Natural killer cell (primary cell): ENCODE measurements at regions not wholly inside any gene's neighbourhood (a gene's known extent, or its start where the extent isn't known, plus 50 kb on each side); places are given as distances from the start of the nearest gene placed in this dataset.

Experiments
- ATAC-seq, 3 donors: fragments of 150-1000 bp in 2 of 3; fragments of 200-7000 bp in 1 of 3; cut with Tn5 transposase; 1 replicate in 1 of 3; 2 replicates in 2 of 3; pipeline ENCODE4 v1.10.0; 2021; ENCODE audit warnings: mild to moderate bottlenecking in 2 of 3, moderate library complexity in 2 of 3
- DNase-seq, 2 donors: peaks; one replicate each; pipeline versions ENCODE4 v3.0.0 to v3.0.0-alpha.2; 2013 to 2021; ENCODE audit warnings: mixed read lengths in 1 of 2
- H3K27ac ChIP-seq: one replicate; pipeline ENCODE4 v1.5.1; 2013; ENCODE audit warnings: mild to moderate bottlenecking, low read length
- H3K27me3 ChIP-seq: one replicate; pipeline ENCODE4 v1.6.1; 2013; ENCODE audit warnings: low read length; ENCODE audit not compliant: control insufficient read depth, insufficient read depth
- H3K36me3 ChIP-seq: one replicate; pipeline ENCODE4 v1.6.1; 2013; ENCODE audit warnings: low read length; ENCODE audit not compliant: control insufficient read depth, insufficient read depth
- H3K4me1 ChIP-seq: one replicate; pipeline ENCODE4 v1.6.1; 2013; ENCODE audit warnings: low read length; ENCODE audit not compliant: control insufficient read depth, insufficient read depth
- H3K4me3 ChIP-seq: one replicate; pipeline ENCODE4 v1.5.1; 2013; ENCODE audit warnings: low read length
- H3K9me3 ChIP-seq: one replicate; pipeline ENCODE4 v1.6.1; 2013; ENCODE audit warnings: low read length; ENCODE audit not compliant: control insufficient read depth, insufficient read depth
- H3K27ac Mint-ChIP-seq, 2 donors: one replicate each; pipeline ENCODE4 v1.8.0; 2022; ENCODE audit warnings: mild to moderate bottlenecking in 2 of 2, mixed read lengths in 2 of 2, moderate library complexity in 1 of 2
- H3K27me3 Mint-ChIP-seq, 2 donors: one replicate each; pipeline ENCODE4 v1.8.0; 2022; ENCODE audit warnings: low read depth in 2 of 2, mixed read lengths in 2 of 2
- H3K36me3 Mint-ChIP-seq: one replicate; pipeline ENCODE4 v1.8.0; 2022; ENCODE audit warnings: mixed read lengths
- H3K4me1 Mint-ChIP-seq, 2 donors: one replicate each; pipeline ENCODE4 v1.8.0; 2022; ENCODE audit warnings: mixed read lengths in 2 of 2
- H3K4me3 Mint-ChIP-seq: one replicate; pipeline ENCODE4 v1.8.0; 2022; ENCODE audit warnings: mild to moderate bottlenecking, moderate library complexity, mixed read lengths
- H3K9me3 Mint-ChIP-seq, 2 donors: one replicate each; pipeline ENCODE4 v1.8.0; 2022; ENCODE audit warnings: mixed read lengths in 2 of 2
- WGBS: methylation state at CpG from one replicate; pipeline ENCODE4 v1.1.7; 2013; ENCODE audit warnings: missing lambda C conversion rate; ENCODE audit not compliant: insufficient coverage; 5-methylcytosine and 5-hydroxymethylcytosine counted together
- intact Hi-C: fragments of 100-400 bp; cut with micrococcal nuclease; formaldehyde crosslinking; loops from one replicate; pipeline ENCODE4 v1.14.2; 2022
- TF ChIP-seq, protein P1 (sequence below): fragments of 200-600 bp; IDR thresholded peaks from one replicate; pipeline ENCODE4 v1.8.0; 2022; ENCODE audit warnings: antibody characterized with exemption

- no peak for ATAC-seq
- no peaks in the 10 kb centered on the region for H3K9me3 ChIP-seq
- Mint-ChIP-seq H3K9me3 (peaks cover 5 to 7% of the 10 kb centered on the region in 2 donors), H3K27ac (no peak overlapping the region), H3K4me3 (no peak overlapping the region), H3K27me3 (no peaks in the 10 kb centered on the region), H3K4me1 (no peaks in the 10 kb centered on the region), H3K36me3 (no peaks in the 10 kb centered on the region)
- no peak overlapping the region for H3K4me3 ChIP-seq
- TF ChIP-seq, protein P1, sequence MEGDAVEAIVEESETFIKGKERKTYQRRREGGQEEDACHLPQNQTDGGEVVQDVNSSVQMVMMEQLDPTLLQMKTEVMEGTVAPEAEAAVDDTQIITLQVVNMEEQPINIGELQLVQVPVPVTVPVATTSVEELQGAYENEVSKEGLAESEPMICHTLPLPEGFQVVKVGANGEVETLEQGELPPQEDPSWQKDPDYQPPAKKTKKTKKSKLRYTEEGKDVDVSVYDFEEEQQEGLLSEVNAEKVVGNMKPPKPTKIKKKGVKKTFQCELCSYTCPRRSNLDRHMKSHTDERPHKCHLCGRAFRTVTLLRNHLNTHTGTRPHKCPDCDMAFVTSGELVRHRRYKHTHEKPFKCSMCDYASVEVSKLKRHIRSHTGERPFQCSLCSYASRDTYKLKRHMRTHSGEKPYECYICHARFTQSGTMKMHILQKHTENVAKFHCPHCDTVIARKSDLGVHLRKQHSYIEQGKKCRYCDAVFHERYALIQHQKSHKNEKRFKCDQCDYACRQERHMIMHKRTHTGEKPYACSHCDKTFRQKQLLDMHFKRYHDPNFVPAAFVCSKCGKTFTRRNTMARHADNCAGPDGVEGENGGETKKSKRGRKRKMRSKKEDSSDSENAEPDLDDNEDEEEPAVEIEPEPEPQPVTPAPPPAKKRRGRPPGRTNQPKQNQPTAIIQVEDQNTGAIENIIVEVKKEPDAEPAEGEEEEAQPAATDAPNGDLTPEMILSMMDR, result no peak
- intact Hi-C loops, result no loop called here
- H3K27me3 ChIP-seq, result no peaks in the 10 kb centered on the region
- no peaks in the 10 kb centered on the region for H3K36me3 ChIP-seq
- DNase-seq, result no peak
- no peak overlapping the region for H3K27ac ChIP-seq
- 100% methylated on average over 1 of the region's 2 CpGs for WGBS
- H3K4me1 ChIP-seq, result no peaks in the 10 kb centered on the region
These were observed 70.6 kb upstream of the TLL1 start for GRCh38 chr4:165802452-165802851.

GRCh38 chr4:165803005-165803404 is 70.0 kb upstream of the TLL1 start:
- TF ChIP-seq, protein P1, result no peak
- intact Hi-C loops, result no loop called here
- H3K4me3 Mint-ChIP-seq, result no peak overlapping the region
- ATAC-seq (no peak), DNase-seq (no peak)
- H3K4me1 Mint-ChIP-seq, result no peaks in the 10 kb centered on the region
- no peaks in the 10 kb centered on the region for H3K27me3 ChIP-seq
- H3K9me3 Mint-ChIP-seq, result peaks cover 0 to 5% of the 10 kb centered on the region in 2 donors
- H3K27me3 Mint-ChIP-seq, result no peaks in the 10 kb centered on the region
- no peak overlapping the region for H3K27ac ChIP-seq
- no peaks in the 10 kb centered on the region for H3K36me3 ChIP-seq
- no peaks in the 10 kb centered on the region for H3K4me1 ChIP-seq
- H3K4me3 ChIP-seq, result no peak overlapping the region
- H3K9me3 ChIP-seq, result no peaks in the 10 kb centered on the region
- no peak overlapping the region for H3K27ac Mint-ChIP-seq
- H3K36me3 Mint-ChIP-seq, result no peaks in the 10 kb centered on the region

DNA sequence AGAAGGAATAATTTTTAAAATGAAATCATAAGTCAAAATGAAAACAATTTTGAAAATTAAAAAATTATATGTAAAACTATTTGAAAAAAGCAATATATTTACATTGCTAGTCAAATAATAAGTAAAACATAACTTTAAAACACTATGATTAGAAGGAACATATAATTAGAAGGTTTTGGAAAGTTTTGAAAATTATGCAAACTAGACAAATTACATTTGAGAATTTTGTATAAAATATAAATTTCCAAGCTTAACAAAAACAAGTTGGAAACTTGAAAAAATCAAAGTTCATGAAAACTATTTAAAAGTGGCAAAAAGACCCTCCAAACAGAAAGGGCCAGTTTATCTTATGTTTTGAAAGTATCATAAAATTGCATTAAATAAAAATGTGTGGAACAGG is 67.6 kb upstream of the TLL1 start:
- H3K36me3 ChIP-seq, result no peaks in the 10 kb centered on the region
- TF ChIP-seq, protein P1, result no peak
- DNase-seq, result no peak
- H3K4me3 ChIP-seq, result no peak overlapping the region
- intact Hi-C loops, result no loop called here
- H3K27ac ChIP-seq, result no peak overlapping the region
- peaks cover 3% of the 10 kb centered on the region for H3K9me3 ChIP-seq
- H3K4me3 Mint-ChIP-seq, result no peak overlapping the region
- peaks cover 3 to 5% of the 10 kb centered on the region in 2 donors for H3K9me3 Mint-ChIP-seq
- no peaks in the 10 kb centered on the region for H3K27me3 Mint-ChIP-seq
- no peaks in the 10 kb centered on the region for H3K27me3 ChIP-seq
- H3K4me1 ChIP-seq, result no peaks in the 10 kb centered on the region
- no peaks in the 10 kb centered on the region for H3K36me3 Mint-ChIP-seq
- H3K27ac Mint-ChIP-seq, result no peak overlapping the region
- no peaks in the 10 kb centered on the region for H3K4me1 Mint-ChIP-seq
- ATAC-seq, result no peak

GRCh38 chr4:165806613-165807012 is 66.4 kb upstream of the TLL1 start:
- no peaks in the 10 kb centered on the region for H3K4me1 Mint-ChIP-seq
- Histone ChIP-seq H3K4me3 (no peak overlapping the region), H3K27ac (no peak overlapping the region), H3K27me3 (no peaks in the 10 kb centered on the region), H3K9me3 (peaks cover 3% of the 10 kb centered on the region), H3K4me1 (no peaks in the 10 kb centered on the region), H3K36me3 (no peaks in the 10 kb centered on the region)
- ATAC-seq (no peak), DNase-seq (no peak)
- H3K4me3 Mint-ChIP-seq, result no peak overlapping the region
- TF ChIP-seq, protein P1, result no peak
- H3K36me3 Mint-ChIP-seq, result no peaks in the 10 kb centered on the region
- peaks cover 3 to 5% of the 10 kb centered on the region in 2 donors for H3K9me3 Mint-ChIP-seq
- no peaks in the 10 kb centered on the region for H3K27me3 Mint-ChIP-seq
- no peak overlapping the region for H3K27ac Mint-ChIP-seq
- intact Hi-C loops, result no loop called here
